Fibroblast of skin of right quadriceps (primary cell): ENCODE measurements at regions not wholly inside any gene's neighbourhood (a gene's known extent, or its start where the extent isn't known, plus 50 kb on each side); places are given as distances from the start of the nearest gene placed in this dataset.
A peak's percentile ranks its signal among the peaks of the same experiment; 100 is the strongest.

Experiments
- DNase-seq: peaks from one replicate; pipeline ENCODE4 v3.0.0-alpha.2; 2013

GRCh38 chr22:23408321-23408720, 171.8 kb downstream of the IGLL1 start:
- no peak for DNase-seq

DNA sequence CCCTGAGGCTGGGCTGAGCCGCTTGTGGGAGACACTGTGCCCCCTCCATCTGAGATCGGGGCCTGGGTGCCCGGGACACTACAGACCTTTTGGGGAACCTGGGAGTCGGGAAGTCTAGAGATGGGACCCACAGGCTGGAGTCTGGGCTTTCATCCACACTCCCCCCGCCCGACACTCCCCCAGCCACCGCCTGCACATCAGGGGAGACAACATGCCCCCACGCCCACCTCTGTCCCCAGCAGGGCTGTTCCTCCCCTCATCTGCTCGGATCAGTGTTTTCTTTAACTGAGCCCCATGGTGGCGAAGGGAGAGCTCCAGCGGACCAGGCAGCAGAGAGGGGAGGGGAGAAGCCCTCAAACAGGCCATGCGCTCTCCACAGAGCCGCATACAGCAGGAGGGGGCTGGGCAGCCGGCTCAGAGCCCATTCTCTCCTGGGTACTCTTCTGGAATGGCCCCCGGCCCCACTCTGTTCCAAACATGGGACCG, 174.7 kb downstream of the IGLL1 start:
- DNase-seq, result no peak

GRCh38 chr22:23404689-23405365, 175.3 kb downstream of the IGLL1 start:
- DNase-seq, result no peak

- DNase-seq, result no peak
These were observed 176.1 kb downstream of the IGLL1 start for GRCh38 chr22:23403720-23404688.

- DNase-seq, result no peak
These were observed 176.9 kb downstream of the IGLL1 start for GRCh38 chr22:23403152-23403719.

DNA sequence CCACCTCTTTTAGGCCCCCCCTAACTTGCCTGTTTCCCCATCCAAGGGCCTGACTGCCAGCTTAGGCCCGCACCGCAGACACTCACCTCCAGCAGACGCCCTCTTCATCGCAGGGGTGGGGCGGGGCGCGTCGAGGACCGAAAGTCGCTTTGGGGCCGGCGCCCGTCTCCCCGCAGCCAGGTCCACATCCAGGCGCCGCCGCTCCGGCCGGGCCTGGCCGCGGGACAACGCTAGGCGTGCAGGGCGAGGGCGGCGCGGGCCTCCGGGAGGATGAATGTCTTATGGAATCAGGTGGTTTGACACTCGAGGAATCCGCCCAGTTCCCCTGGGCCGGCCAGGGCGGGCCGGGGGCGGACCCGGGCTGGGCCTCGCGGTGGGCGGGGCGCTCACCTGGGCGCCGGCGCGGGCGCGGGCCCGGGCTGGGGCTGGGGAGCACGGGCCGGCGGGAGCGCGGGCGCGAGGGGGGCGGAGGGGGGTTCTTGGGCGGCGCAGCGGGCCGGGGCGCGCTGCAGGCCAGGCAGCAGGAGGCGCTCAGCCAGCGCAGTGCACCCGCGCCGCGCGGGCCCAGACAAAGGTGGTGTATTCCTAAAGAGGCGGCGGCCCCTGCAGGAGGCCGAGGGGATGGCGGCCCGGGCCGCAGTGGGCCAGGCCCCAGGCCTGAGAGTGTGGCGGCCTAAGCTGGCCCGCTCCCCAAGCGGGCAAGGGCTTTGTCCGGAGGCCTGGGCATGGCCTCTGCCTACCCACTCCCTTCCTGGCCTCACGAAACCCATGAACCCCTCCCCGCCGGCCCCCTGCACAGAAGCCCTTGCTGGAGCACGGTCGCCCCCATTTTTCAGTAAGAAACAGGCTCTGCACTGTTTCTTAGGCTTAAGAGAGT, 177.6 kb downstream of the IGLL1 start:
- peak; percentile 56 for DNase-seq

DNA sequence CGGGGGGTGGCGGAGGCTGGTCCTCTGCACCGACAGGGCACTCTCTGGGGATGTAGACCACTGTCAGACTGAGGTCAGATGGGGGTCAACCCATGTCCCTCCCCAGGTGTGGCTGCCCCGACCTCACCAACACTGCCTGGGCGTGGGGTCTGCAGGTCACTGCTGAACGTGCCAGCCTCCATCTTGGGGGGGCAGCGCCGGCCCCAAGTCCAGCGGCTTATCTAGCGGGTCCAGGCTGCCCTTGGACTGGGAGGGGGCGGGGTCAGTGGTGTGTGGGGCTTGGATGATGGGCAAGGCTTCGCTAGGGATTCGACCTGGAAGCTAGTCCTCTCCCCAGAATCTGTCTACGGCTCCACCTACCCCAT, 178.2 kb downstream of the IGLL1 start:
- no peak for DNase-seq

DNA sequence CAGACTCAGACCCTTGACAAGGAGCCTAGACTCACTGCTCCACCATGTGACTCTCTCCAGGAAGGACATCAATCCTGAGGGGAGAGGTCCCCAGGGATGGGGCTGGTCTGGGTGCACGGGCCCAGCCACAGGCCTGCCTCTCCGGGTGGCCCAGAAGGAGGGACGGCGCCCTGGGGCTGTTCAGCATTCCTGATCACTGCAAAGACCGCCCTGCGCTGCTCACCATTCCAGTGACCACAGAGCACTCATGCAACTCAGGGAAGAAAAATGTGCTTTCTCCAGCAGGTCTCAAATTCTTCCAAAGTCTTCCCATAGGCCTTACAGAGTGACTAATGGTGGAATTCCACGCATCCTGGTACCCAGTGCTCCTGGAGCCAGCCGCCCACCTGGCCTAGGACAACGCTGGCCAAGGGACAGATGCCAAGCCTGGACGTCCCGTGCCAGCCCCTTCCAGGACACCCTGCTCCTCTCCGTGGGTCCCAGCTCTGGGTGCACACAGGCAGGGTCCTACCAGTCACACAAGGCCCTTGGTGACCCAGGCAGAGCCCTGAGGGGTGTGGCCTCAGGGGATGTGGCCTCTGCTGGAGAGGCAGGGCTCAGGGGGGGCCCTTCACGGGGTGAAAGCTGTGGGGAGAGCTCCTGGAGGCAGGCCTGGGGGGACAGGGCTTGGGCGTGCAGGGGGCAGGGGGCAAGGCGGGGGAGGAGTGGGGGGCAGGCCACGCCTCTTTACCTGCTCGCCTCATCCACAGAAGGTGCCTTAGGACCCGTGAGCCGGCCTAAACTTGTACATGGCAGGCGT, 178.8 kb downstream of the IGLL1 start:
- peak; percentile 88 for DNase-seq

GRCh38 chr22:23400286-23400981, 179.7 kb downstream of the IGLL1 start:
- DNase-seq, result no peak

GRCh38 chr22:23399367-23400285, 180.5 kb downstream of the IGLL1 start:
- no peak for DNase-seq

DNA sequence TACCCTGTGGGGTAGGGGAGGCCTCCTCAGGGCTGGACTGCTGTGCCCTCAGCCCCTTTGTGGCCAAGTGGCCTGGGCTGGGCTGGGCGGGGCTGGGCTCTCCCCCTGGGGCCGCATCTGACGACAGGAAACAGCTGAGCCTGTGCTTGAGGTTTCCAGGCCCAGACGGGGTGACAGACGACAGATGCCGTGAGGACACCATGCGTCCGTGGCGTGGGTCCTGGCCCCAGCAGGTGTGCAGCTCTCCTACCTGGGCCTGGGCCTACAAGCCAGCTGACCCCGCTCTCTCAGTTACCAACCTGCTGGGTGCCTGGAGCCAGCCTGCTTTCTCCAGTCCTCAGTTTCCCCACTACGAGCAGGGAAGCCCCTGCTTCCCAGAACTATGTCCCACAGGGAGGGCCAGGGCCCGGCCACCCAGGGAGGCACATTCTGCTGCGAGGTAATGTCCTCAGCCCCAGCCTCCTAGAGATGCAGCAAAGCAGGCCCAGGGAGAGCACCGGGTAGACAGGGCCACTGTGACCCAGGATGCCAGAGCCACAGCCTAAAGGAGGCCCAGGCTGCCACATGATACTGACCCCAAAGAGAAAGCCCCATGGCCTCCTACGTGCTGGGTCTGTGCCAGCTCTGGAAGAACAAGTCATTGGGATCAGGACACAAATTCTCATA, 181.3 kb downstream of the IGLL1 start:
- DNase-seq, result no peak

DNA sequence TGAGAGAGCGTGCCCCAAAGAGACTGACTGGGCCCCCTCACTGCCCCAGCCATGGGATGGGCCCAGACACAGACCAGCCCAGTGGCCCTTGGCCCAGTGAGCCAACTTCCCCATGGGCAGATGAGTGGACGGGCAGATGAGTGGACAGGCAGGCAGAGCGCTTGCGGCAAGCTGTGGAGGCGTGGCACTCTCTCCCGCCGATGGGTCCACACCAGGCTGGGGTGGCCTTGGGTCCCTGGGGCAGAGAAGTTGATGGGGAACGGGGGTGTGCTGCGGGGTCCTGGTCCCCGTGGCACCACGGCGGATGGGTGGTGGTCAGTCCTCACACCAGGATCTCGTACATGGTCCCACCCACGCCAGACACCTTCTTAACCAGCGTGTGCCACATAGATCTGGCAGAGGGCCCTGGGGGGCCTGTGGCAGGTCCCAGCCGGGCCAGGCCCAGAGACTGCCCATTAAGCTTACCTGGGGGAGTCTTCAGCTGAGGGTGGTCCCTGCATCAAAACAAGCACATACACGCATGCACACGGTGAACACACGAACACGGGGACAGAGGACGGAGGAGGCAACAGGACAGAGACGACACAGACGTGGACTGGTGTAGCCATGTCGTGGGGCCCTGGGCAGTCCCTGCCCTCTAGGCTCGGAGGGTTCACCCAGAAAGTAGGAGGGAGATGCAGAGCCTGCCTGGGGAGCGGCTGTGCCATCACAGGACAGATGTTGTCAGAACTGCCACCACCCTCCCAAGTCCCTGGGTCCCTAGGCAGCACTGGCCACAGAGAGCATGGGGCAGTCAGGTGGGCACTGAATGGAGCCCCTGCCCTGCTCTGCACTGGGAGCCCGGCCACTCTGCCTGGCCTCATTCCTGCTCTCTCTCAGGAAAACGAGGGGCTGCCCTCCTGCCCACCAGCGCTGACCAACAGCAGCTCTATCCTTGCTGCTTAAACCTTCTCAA, 182.2 kb downstream of the IGLL1 start:
- no peak for DNase-seq

DNA sequence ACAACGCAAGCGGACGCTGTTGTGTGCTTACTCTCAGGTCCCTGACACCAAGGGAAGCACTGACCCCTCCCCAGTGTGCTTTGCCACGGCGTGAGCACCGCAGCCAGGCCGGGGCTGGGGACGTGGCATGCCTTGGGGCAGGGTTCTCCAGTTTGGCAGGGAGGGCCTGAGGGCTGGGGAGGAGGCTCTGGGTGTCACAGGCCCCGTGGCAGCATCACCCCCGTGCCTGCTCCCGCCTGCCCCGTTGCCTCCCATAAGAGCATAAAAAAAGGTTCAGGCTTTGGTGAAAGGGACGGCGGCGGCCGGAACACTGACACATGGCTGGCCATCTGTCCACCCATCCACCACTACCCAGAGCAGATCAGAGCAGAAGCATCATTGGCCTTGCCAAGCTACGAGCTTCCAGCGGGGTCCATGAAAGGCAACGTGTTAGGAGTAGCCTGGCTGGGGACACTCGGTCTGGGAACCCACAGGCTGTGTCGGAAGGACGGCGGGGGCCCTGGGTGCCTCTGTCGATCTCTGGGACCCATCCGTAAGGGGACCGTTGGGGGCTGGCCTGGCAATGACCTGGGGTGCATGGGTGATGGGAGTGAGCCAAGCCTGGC, 183.0 kb downstream of the IGLL1 start:
- no peak for DNase-seq

DNA sequence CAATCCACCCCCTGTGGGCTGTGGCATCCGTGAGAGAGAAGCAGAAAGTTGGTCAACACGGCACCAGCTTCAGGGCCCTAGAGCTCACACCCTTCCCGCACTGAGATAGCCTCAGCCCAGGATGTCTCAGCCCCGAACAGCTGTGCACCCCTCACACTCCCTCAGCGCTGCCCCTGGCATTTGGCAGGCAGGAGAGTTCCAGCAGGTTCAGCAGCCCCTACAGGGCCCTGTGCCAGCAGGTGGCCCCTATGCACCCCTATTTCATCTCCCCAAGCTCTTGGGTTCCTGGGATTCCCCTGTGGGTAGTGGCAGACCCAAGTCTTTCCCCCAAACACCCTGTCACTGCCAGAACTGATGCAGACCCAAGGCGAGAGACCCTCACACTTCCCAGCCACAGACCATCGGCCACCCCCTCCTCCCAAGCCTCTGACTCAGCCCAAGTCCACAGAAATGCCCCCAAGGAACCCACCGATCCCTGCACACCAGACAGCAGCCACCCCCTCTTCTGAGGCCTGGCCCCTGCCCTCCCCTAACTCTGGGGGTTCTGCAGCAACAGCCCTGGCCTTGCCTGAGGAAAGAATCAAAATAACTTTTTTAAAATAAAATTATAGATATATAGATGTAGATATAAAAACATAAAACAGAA, 183.6 kb downstream of the IGLL1 start:
- DNase-seq, result no peak

- no peak for DNase-seq
These were observed 184.3 kb downstream of the IGLL1 start for GRCh38 chr22:23395530-23396361.
